Thyroid gland (tissue), 4 donors: ENCODE measurements at regions not wholly inside any gene's neighbourhood (a gene's known extent, or its start where the extent isn't known, plus 50 kb on each side); places are given as distances from the start of the nearest gene placed in this dataset.

Experiments
- CTCF ChIP-seq, 6 experiments: fragments of 200-600 bp in 3 of 6; fragments of 450-650 bp in 3 of 6; sonication (generic) in 3 of 6; IDR thresholded peaks; one replicate each; pipeline ENCODE4 v1.5.1; 2016 to 2019; ENCODE audit warnings: antibody characterized with exemption in 6 of 6, mild to moderate bottlenecking in 2 of 6, inconsistent platforms in 1 of 6, moderate library complexity in 1 of 6
- POLR2A ChIP-seq, 2 donors: fragments of 450-650 bp; IDR thresholded peaks; one replicate each; pipeline ENCODE4 v1.6.1; 2017; ENCODE audit warnings: antibody characterized with exemption in 2 of 2, mild to moderate bottlenecking in 2 of 2, moderate library complexity in 1 of 2

- TF ChIP-seq POLR2A (IDR thresholded peaks at IDR 0.05) (no peak), CTCF (IDR thresholded peaks at IDR 0.05) (no peak)
Measured at GRCh38 chr1:170290991-170291390, 145.2 kb downstream of the NTMT2 start.
